ENCODE measurements at regions not wholly inside any gene's neighbourhood (a gene's known extent, or its start where the extent isn't known, plus 50 kb on each side); places are given as distances from the start of the nearest gene placed in this dataset.

DNA sequence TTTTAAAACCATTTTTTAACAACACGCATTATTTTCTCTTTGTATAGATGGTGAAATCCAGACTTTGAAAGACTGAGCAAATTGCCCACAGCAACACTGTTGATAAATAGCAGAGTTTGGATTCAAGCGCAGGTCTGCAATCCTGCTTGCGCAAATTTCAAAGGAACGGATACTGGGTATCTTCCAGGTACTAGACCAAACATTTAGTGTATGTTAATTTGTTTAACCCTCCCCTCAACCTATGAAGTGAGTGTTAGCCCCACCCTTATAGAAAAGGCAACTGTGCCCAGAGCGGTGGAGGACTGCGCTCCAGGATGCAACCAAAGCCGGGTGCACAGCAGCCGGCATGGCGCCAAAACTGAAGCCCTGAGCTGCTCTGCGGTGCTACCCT lies 103.8 kb downstream of the CPN2 start:
- DNase-seq (ENCODE audit: low read depth), result no peak
- no peak for TF ChIP-seq CTCF (conservative IDR thresholded peaks at IDR 0.05; ENCODE audit: low read depth, low read length)
- H3K4me3 ChIP-seq (ENCODE audit: low read depth, low read length), result no peak overlapping the region

DNA sequence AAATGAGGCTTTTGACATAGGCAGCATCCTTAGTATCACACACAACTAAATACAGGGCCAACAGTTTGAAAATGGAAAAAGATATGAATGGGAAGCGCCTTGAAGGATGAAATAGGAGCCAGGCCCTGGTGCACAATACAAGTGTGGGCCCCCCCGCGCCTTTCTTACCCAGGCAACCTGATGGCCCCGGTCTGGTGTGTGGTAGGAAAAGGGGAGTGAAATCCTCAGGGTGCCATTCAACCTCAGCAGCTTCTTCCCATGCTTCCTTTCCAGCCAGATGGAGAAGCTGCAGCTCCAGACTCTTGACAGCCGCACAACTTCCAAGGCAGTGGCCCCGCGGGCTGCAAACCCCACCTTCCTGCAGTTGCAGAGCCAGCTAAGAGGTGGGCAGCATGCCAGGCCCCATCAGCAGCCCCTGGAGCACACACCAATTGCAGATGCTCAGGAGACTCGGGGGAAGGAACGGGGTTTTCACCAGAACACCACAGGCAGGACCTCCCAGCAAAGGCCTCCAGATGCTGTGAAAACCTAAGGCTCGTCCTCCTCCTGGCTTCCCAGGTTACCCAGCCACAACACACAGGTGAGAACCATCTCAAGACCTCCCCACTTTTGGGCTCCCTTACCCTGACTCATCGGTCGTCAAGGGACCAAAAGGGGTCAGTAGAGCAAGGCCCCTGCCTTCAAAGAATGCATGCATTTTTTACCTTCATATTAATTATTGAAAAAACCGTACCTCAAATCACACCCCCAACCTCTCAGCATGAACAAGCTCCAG lies 101.6 kb downstream of the CPN2 start:
- DNase-seq (ENCODE audit: low read depth), result no peak
- TF ChIP-seq CTCF (conservative IDR thresholded peaks at IDR 0.05; ENCODE audit: low read depth, low read length), result no peak
- H3K4me3 ChIP-seq (ENCODE audit: low read depth, low read length), result no peak overlapping the region

DNA sequence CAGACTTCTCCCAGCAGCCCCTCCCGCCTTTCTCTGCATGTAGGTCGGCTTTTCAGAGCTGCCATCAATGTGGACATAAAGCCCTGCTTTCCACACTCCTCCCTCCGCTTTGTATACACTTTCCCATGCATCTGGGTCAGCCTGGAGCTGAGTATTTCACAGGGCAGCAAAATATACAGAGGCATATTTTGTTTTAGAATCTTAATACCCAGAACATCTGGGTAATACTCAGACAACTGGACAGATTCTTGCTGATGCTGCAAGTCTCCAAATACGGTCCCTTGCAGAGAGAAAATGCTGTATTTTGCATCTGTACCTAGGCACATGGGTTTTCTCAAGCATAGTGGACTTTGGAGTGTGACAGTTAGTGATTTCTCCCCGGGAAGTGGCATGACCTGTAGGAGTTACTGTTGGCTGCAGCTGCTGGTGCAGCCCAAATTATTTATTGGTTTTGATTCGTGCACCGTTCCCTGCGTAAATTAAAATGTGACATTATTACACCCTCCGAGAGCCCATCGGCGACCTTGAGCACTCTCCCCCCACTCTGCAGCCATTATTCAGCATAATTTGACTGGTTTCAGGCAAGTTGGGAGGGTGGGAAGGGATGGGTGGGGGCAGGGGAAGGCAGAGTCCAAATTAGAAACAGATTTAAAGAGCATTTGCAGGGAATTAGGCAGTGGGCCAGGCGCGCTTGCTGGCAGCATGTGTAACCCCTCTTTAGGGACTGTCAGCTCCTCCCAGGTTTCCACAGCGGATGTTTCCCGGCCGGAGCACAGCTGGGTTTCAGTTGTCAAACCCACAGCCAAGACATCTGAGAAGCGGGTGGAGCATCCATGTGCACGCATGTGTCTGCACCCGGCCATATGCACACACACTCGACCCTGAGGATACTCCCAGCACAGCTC lies 100.8 kb downstream of the CPN2 start:
- no peak for TF ChIP-seq CTCF (conservative IDR thresholded peaks at IDR 0.05; ENCODE audit: low read depth, low read length)
- H3K4me3 ChIP-seq (ENCODE audit: low read depth, low read length), result no peak overlapping the region
- peak; percentile 58 for DNase-seq (ENCODE audit: low read depth)

DNA sequence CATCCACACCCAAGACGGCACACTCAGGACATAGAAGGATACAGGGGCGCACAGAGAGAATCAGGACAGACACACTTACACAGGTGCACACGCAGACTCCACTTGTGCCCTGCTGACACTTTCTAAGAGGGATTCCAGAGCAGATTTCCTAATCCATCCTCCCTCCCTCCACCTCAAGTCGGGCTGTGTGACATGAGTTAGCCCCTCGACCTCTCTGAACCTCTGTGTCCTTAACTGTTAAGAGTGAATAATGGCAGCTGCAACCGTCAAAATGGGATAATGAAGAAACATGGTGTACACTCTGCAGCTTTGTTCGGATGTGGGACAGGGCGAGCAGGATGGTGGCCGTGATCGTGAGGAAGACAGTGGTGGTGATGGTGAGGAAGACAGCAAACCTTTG lies 100.1 kb downstream of the CPN2 start:
- no peak for TF ChIP-seq CTCF (conservative IDR thresholded peaks at IDR 0.05; ENCODE audit: low read depth, low read length)
- H3K4me3 ChIP-seq (ENCODE audit: low read depth, low read length), result no peak overlapping the region
- DNase-seq (ENCODE audit: low read depth), result no peak

- no peak for DNase-seq (ENCODE audit: low read depth)
- no peak overlapping the region for H3K4me3 ChIP-seq (ENCODE audit: low read depth, low read length)
- TF ChIP-seq CTCF (conservative IDR thresholded peaks at IDR 0.05; ENCODE audit: low read depth, low read length), result no peak
These were observed 99.7 kb downstream of the CPN2 start for GRCh38 chr3:194251461-194251860.

- H3K4me3 ChIP-seq (ENCODE audit: low read depth, low read length), result no peak overlapping the region
- DNase-seq (ENCODE audit: low read depth), result no peak
- no peak for TF ChIP-seq CTCF (conservative IDR thresholded peaks at IDR 0.05; ENCODE audit: low read depth, low read length)
These were observed 99.1 kb downstream of the CPN2 start for GRCh38 chr3:194251891-194252560.
